ENCODE measurements at regions not wholly inside any gene's neighbourhood (a gene's known extent, or its start where the extent isn't known, plus 50 kb on each side); places are given as distances from the start of the nearest gene placed in this dataset.

DNA sequence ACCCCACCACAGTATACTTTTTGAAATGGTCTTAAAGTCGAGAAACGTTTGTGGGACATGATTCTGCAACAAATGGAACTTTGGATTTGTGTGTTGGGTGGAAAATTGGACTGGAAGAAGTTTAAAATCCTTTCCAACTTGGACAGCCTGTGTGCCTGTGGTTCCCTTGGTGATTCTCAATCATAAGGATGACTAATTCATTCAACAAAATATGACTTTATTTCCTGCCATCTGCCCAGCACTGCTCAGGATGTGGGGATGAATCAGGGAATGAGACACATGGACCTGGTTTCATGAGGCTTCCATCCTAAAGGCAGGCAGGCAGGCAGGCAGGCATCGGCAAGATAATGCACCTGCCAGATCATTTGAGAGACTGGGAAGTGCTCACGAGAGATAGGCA, 57.3 kb upstream of the TMEM132D start:
- TF ChIP-seq, protein P1, sequence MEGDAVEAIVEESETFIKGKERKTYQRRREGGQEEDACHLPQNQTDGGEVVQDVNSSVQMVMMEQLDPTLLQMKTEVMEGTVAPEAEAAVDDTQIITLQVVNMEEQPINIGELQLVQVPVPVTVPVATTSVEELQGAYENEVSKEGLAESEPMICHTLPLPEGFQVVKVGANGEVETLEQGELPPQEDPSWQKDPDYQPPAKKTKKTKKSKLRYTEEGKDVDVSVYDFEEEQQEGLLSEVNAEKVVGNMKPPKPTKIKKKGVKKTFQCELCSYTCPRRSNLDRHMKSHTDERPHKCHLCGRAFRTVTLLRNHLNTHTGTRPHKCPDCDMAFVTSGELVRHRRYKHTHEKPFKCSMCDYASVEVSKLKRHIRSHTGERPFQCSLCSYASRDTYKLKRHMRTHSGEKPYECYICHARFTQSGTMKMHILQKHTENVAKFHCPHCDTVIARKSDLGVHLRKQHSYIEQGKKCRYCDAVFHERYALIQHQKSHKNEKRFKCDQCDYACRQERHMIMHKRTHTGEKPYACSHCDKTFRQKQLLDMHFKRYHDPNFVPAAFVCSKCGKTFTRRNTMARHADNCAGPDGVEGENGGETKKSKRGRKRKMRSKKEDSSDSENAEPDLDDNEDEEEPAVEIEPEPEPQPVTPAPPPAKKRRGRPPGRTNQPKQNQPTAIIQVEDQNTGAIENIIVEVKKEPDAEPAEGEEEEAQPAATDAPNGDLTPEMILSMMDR (conservative IDR thresholded peaks at IDR 0.05 in 1 of 2, IDR thresholded peaks at IDR 0.05 in 1 of 2; ENCODE audit: extremely low read depth in 1 of 2, insufficient read depth in 1 of 2, low read depth in 1 of 2, low read length in 2 of 2): no peak
- TF ChIP-seq EZH2 (IDR thresholded peaks at IDR 0.05; ENCODE audit: borderline replicate concordance, low read length): no peak
